Activated CD4-positive, alpha-beta T cell treated with anti-CD3 and anti-CD28 coated beads, Interleukin-2, Interleukin-4, amounts not matched to agents 100 ng/mL and 50 ng/mL, durations not matched to agents 16 hours and 8 hours (primary cell): ENCODE measurements at regions not wholly inside any gene's neighbourhood (a gene's known extent, or its start where the extent isn't known, plus 50 kb on each side); places are given as distances from the start of the nearest gene placed in this dataset.

Experiments used
- DNase-seq: peaks from one replicate; pipeline ENCODE4 v3.0.0-alpha.2; 2020; ENCODE audit warnings: low spot score

- DNase-seq, result no peak
Measured at GRCh38 chr5:173557123-173557903, 59.1 kb downstream of the BOD1 start.

- no peak for DNase-seq
Measured at GRCh38 chr5:173556142-173557028, 60.1 kb downstream of the BOD1 start.

GRCh38 chr5:173554989-173555705, 61.3 kb downstream of the BOD1 start:
- no peak for DNase-seq

GRCh38 chr5:173554038-173554955, 62.2 kb downstream of the BOD1 start:
- DNase-seq, result no peak

GRCh38 chr5:173550641-173551040, 65.8 kb downstream of the BOD1 start:
- no peak for DNase-seq

- no peak for DNase-seq
Measured at GRCh38 chr5:173549644-173550043, 66.8 kb downstream of the BOD1 start.

GRCh38 chr5:173547579-173547978, 68.9 kb downstream of the BOD1 start:
- no peak for DNase-seq

- no peak for DNase-seq
Measured at GRCh38 chr5:173542964-173543363, 73.5 kb downstream of the BOD1 start.

- DNase-seq, result no peak
Measured at GRCh38 chr5:173542159-173542558, 74.3 kb downstream of the BOD1 start.

GRCh38 chr5:173538654-173539053, 77.8 kb downstream of the BOD1 start:
- DNase-seq, result no peak

GRCh38 chr5:173538018-173538417, 78.4 kb downstream of the BOD1 start:
- DNase-seq, result no peak

- no peak for DNase-seq
Measured at GRCh38 chr5:173537228-173537627, 79.2 kb downstream of the BOD1 start.

- no peak for DNase-seq
Measured at GRCh38 chr5:173535976-173536639, 80.3 kb downstream of the BOD1 start.

GRCh38 chr5:173535166-173535975, 81.1 kb downstream of the BOD1 start:
- DNase-seq, result no peak

GRCh38 chr5:173534664-173535063, 81.8 kb downstream of the BOD1 start:
- DNase-seq, result no peak

- DNase-seq, result no peak
Measured at GRCh38 chr5:173534031-173534430, 82.4 kb downstream of the BOD1 start.

- DNase-seq, result no peak
Measured at GRCh38 chr5:173532689-173533250, 83.7 kb downstream of the BOD1 start.

GRCh38 chr5:173531863-173532262, 84.6 kb downstream of the BOD1 start:
- DNase-seq, result no peak

GRCh38 chr5:173530547-173530946, 85.9 kb downstream of the BOD1 start:
- DNase-seq, result no peak

- DNase-seq, result no peak
Measured at GRCh38 chr5:173529861-173530260, 86.6 kb downstream of the BOD1 start.
